Kidney (tissue), 13 donors: ENCODE measurements at regions not wholly inside any gene's neighbourhood (a gene's known extent, or its start where the extent isn't known, plus 50 kb on each side); places are given as distances from the start of the nearest gene placed in this dataset.
A peak's percentile ranks its signal among the peaks of the same experiment; 100 is the strongest.

Experiments used
- DNase-seq, 5 donors: peaks; one replicate each; pipeline ENCODE4 v3.0.0-alpha.2; 2013 to 2020
- FAIRE-seq: peaks from 2 replicates; lab custom pipeline; 2012; peaks lifted over from hg19 to GRCh38; lab: Jason Lieb, UNC
- H3K27ac ChIP-seq, 2 donors: one replicate each; pipeline ENCODE4 v1.7.0; 2013; ENCODE audit warnings: low read depth in 2 of 2, low read length in 2 of 2, inconsistent platforms in 1 of 2
- H3K27me3 ChIP-seq: one replicate; pipeline ENCODE4 v1.7.1; 2013; ENCODE audit warnings: low read length, inconsistent platforms; ENCODE audit not compliant: control insufficient read depth, insufficient read depth
- H3K36me3 ChIP-seq, 3 donors: one replicate each; pipeline versions ENCODE4 v1.7.0 to v1.7.1; 2013; ENCODE audit warnings: low read length in 3 of 3, control low read depth in 1 of 3, inconsistent platforms in 1 of 3; ENCODE audit not compliant: insufficient read depth in 3 of 3, control insufficient read depth in 2 of 3
- H3K4me1 ChIP-seq, 3 donors: one replicate each; pipeline versions ENCODE4 v1.7.0 to v1.7.1; 2013; ENCODE audit warnings: low read length in 3 of 3, inconsistent platforms in 1 of 3, low read depth in 1 of 3; ENCODE audit not compliant: control insufficient read depth in 2 of 3, insufficient read depth in 2 of 3
- H3K4me3 ChIP-seq, 3 donors: one replicate each; pipeline versions ENCODE4 v1.7.0 to v1.8.1; 2013; ENCODE audit warnings: low read length in 3 of 3, control low read depth in 1 of 3, inconsistent platforms in 1 of 3
- H3K9ac ChIP-seq, 3 donors: one replicate each; pipeline versions ENCODE4 v1.7.0 to v1.7.1; 2013; ENCODE audit warnings: low read length in 3 of 3, control low read depth in 1 of 3, inconsistent platforms in 1 of 3
- H3K9me3 ChIP-seq, 3 donors: one replicate each; pipeline versions ENCODE4 v1.7.0 to v1.7.1; 2013; ENCODE audit warnings: low read length in 3 of 3, control low read depth in 1 of 3, inconsistent platforms in 1 of 3; ENCODE audit not compliant: control insufficient read depth in 2 of 3, insufficient read depth in 1 of 3
- CTCF ChIP-seq: IDR thresholded peaks from 3 replicates; pipeline ENCODE4 v1.5.1; 2012; ENCODE audit warnings: mild to moderate bottlenecking, moderate library complexity, borderline replicate concordance; ENCODE audit not compliant: insufficient read depth; ENCODE audit errors: extremely low read depth
- intact Hi-C: fragments of 100-400 bp; cut with DNase I; formaldehyde crosslinking; loops from one replicate; pipeline ENCODE4 v1.11.1; 2022
- donor health status: control.
- donor health status: control.
- donor health status: control.
- donor health status: control.
- donor health status: control.
- donor health status: DM: yes; HTN: yes; CAD: no.
- donor health status: Normal renal cell carcinoma (clear cell type).

GRCh38 chr4:43238008-43238407 is 345.5 kb downstream of the GRXCR1 start:
- intact Hi-C loops, result no loop called here
- DNase-seq (peak in 2 of 5 donors; percentile 27 to 52), FAIRE-seq (no peak)
- no peak for TF ChIP-seq CTCF
- H3K36me3 ChIP-seq, result no peaks in the 10 kb centered on the region
- no peak overlapping the region for H3K4me3 ChIP-seq
- no peaks in the 10 kb centered on the region for H3K9me3 ChIP-seq
- H3K27ac ChIP-seq, result no peak overlapping the region
- no peak overlapping the region for H3K9ac ChIP-seq
- no peaks in the 10 kb centered on the region for H3K4me1 ChIP-seq
- no peaks in the 10 kb centered on the region for H3K27me3 ChIP-seq

- intact Hi-C loops, result no loop called here
- Histone ChIP-seq H3K4me1 (no peaks in the 10 kb centered on the region), H3K36me3 (no peaks in the 10 kb centered on the region), H3K27ac (no peak overlapping the region), H3K4me3 (no peak overlapping the region), H3K9me3 (no peaks in the 10 kb centered on the region), H3K9ac (no peak overlapping the region), H3K27me3 (no peaks in the 10 kb centered on the region)
- DNase-seq (peak in 1 of 5 donors; percentile 8), FAIRE-seq (no peak)
- no peak for TF ChIP-seq CTCF
Observed at GRCh38 chr4:43238585-43238984, 346.1 kb downstream of the GRXCR1 start.

- DNase-seq (no peak), FAIRE-seq (no peak)
- intact Hi-C loops, result no loop called here
- H3K36me3 ChIP-seq, result no peaks in the 10 kb centered on the region
- no peak overlapping the region for H3K4me3 ChIP-seq
- no peak for TF ChIP-seq CTCF
- H3K27ac ChIP-seq, result no peak overlapping the region
- no peaks in the 10 kb centered on the region for H3K4me1 ChIP-seq
- H3K27me3 ChIP-seq, result no peaks in the 10 kb centered on the region
- H3K9ac ChIP-seq, result no peak overlapping the region
- H3K9me3 ChIP-seq, result no peaks in the 10 kb centered on the region
Observed at GRCh38 chr4:43241104-43241503, 348.6 kb downstream of the GRXCR1 start.

GRCh38 chr4:43242606-43243005 is 350.1 kb downstream of the GRXCR1 start:
- Histone ChIP-seq H3K9ac (no peak overlapping the region), H3K9me3 (no peaks in the 10 kb centered on the region), H3K4me1 (no peaks in the 10 kb centered on the region), H3K27me3 (no peaks in the 10 kb centered on the region), H3K4me3 (no peak overlapping the region), H3K27ac (no peak overlapping the region), H3K36me3 (no peaks in the 10 kb centered on the region)
- no peak for TF ChIP-seq CTCF
- intact Hi-C loops, result no loop called here
- FAIRE-seq (no peak), DNase-seq (no peak)
